IMR-90 (cell line): ENCODE measurements at regions not wholly inside any gene's neighbourhood (a gene's known extent, or its start where the extent isn't known, plus 50 kb on each side); places are given as distances from the start of the nearest gene placed in this dataset.

Experiments
- ATAC-seq: fragments of 200-7000 bp; cut with Tn5 transposase; 2 replicates; pipeline ENCODE4 v1.9.1; 2020; ENCODE audit warnings: low read depth, mild to moderate bottlenecking, moderate library complexity
- BruUV-seq: library from RNA; stranded (reverse); fragments of 400-500 nt; replicated peaks from 2 replicates; lab custom pipeline; 2021; lab: Mats Ljungman, UMichigan
- CTCF ChIA-PET: fragments of 300-600 bp; formaldehyde crosslinking; extraction: SDS; loops from one replicate; lab custom pipeline; 2021; ENCODE audit warnings: antibody characterized with exemption; lab: Yijun Ruan, JAX
- POLR2A ChIA-PET: fragments of 300-600 bp; sonication (Branson Sonifier 250); formaldehyde crosslinking; loops from one replicate; lab custom pipeline; 2022; ENCODE audit warnings: antibody characterized with exemption; ENCODE audit not compliant: unreplicated experiment; lab: Charles Lee
- DNase-seq: peaks from one replicate; pipeline ENCODE4 v3.0.0; 2013
- H2AFZ ChIP-seq: replicated peaks from 2 replicates; pipeline ENCODE3; 2013; ENCODE audit warnings: low read length, mild to moderate bottlenecking; ENCODE audit not compliant: poor library complexity
- H2AK5ac ChIP-seq: 2 replicates; pipeline ENCODE4 v1.6.1; 2013; ENCODE audit warnings: low read depth, low read length, inconsistent platforms
- H2AK9ac ChIP-seq: replicated peaks from 2 replicates; pipeline ENCODE3; 2013; ENCODE audit warnings: mild to moderate bottlenecking, low read depth, low read length, moderate library complexity; ENCODE audit not compliant: poor library complexity
- H2BK120ac ChIP-seq: 2 replicates; pipeline ENCODE4 v1.6.1; 2013; ENCODE audit warnings: low read depth, low read length, inconsistent platforms
- H2BK15ac ChIP-seq: 3 replicates; pipeline ENCODE4 v1.6.1; 2013; ENCODE audit warnings: low read depth, low read length, inconsistent platforms
- H2BK20ac ChIP-seq: 2 replicates; pipeline ENCODE4 v1.6.1; 2013; ENCODE audit warnings: low read depth, mild to moderate bottlenecking, inconsistent platforms, low read length, moderate library complexity
- H2BK5ac ChIP-seq: 2 replicates; pipeline ENCODE4 v1.6.1; 2013; ENCODE audit warnings: mild to moderate bottlenecking, low read depth, low read length, inconsistent platforms; ENCODE audit not compliant: poor library complexity, severe bottlenecking
- H3K14ac ChIP-seq: replicated peaks from 2 replicates; pipeline ENCODE4 v1.6.1; 2013; ENCODE audit warnings: low read depth, low read length, inconsistent platforms
- H3K18ac ChIP-seq: 2 replicates; pipeline ENCODE4 v1.6.1; 2013; ENCODE audit warnings: low read depth, low read length, control low read depth
- H3K23ac ChIP-seq: 2 replicates; pipeline ENCODE4 v1.6.1; 2013; ENCODE audit warnings: low read depth, low read length, inconsistent platforms
- H3K27ac ChIP-seq: 2 replicates; pipeline ENCODE4 v1.5.1; 2013; ENCODE audit warnings: mild to moderate bottlenecking, control low read depth, low read length; ENCODE audit not compliant: insufficient read depth
- H3K27me3 ChIP-seq: 2 replicates; pipeline ENCODE4 v1.6.1; 2013; ENCODE audit warnings: low read length; ENCODE audit not compliant: control insufficient read depth, insufficient read depth
- H3K36me3 ChIP-seq: 2 replicates; pipeline ENCODE4 v1.6.1; 2013; ENCODE audit warnings: low read length, mixed read lengths; ENCODE audit not compliant: control insufficient read depth, insufficient read depth
- H3K4ac ChIP-seq: 2 replicates; pipeline ENCODE4 v1.6.1; 2013; ENCODE audit warnings: low read depth, low read length, inconsistent platforms
- H3K4me1 ChIP-seq: 2 replicates; pipeline ENCODE4 v1.6.1; 2013; ENCODE audit warnings: low read length, mixed read lengths; ENCODE audit not compliant: control insufficient read depth, insufficient read depth
- H3K4me2 ChIP-seq: 2 replicates; pipeline ENCODE4 v1.6.1; 2013; ENCODE audit warnings: low read depth, mild to moderate bottlenecking, control low read depth, low read length, moderate library complexity
- H3K4me3 ChIP-seq: 2 replicates; pipeline ENCODE4 v1.5.1; 2013; ENCODE audit warnings: low read depth, mild to moderate bottlenecking, control low read depth, low read length, moderate library complexity; ENCODE audit not compliant: insufficient read depth
- H3K56ac ChIP-seq: 2 replicates; pipeline ENCODE4 v1.6.1; 2013; ENCODE audit warnings: low read length, inconsistent platforms; ENCODE audit not compliant: insufficient read depth; ENCODE audit errors: extremely low read depth
- H3K79me1 ChIP-seq, 2 experiments: 2 replicates each; pipeline ENCODE4 v1.6.1; 2013; ENCODE audit warnings: low read length in 2 of 2, inconsistent platforms in 1 of 2, low read depth in 1 of 2
- H3K9ac ChIP-seq: 2 replicates; pipeline ENCODE4 v1.6.1; 2013; ENCODE audit warnings: low read depth, low read length, control low read depth
- H3K9me1 ChIP-seq: 2 replicates; pipeline ENCODE4 v1.6.1; 2013; ENCODE audit warnings: low read length, inconsistent platforms; ENCODE audit not compliant: insufficient read depth
- H3K9me3 ChIP-seq: 2 replicates; pipeline ENCODE4 v1.6.1; 2013; ENCODE audit warnings: low read length; ENCODE audit not compliant: control insufficient read depth, insufficient read depth
- H4K20me1 ChIP-seq: 2 replicates; pipeline ENCODE4 v1.6.1; 2013; ENCODE audit warnings: low read length, inconsistent platforms; ENCODE audit not compliant: insufficient read depth
- H4K5ac ChIP-seq: 2 replicates; pipeline ENCODE4 v1.6.1; 2013; ENCODE audit warnings: mild to moderate bottlenecking, low read depth, low read length, control low read depth
- H4K8ac ChIP-seq, 2 experiments: 2 replicates each; pipeline ENCODE4 v1.6.1; 2013; ENCODE audit warnings: low read depth in 2 of 2, low read length in 2 of 2, control low read depth in 1 of 2, inconsistent platforms in 1 of 2
- H4K91ac ChIP-seq: 2 replicates; pipeline ENCODE4 v1.6.1; 2013; ENCODE audit warnings: low read depth, low read length, inconsistent platforms; ENCODE audit not compliant: insufficient read depth
- CHD1 ChIP-seq: IDR thresholded peaks from 2 replicates; pipeline ENCODE4 v1.6.1; 2012; ENCODE audit warnings: low read depth, low read length, improper control_type of control experiment
- MAFK ChIP-seq: IDR thresholded peaks from 2 replicates; pipeline ENCODE4 v1.6.1; 2012; ENCODE audit warnings: low read depth, low read length, improper control_type of control experiment
- WGBS, 2 experiments: methylation state at CpG; one replicate each; pipeline versions ENCODE4 v1.1.5 to v1.1.7; 2013; ENCODE audit warnings: missing lambda C conversion rate in 2 of 2; ENCODE audit not compliant: insufficient read length in 1 of 2; ENCODE audit errors: extremely low coverage in 2 of 2; 5-methylcytosine and 5-hydroxymethylcytosine counted together
- dilution Hi-C: fragments of 300-500 bp; cut with HindIII; formaldehyde crosslinking; loops from one replicate; pipeline ENCODE4 v1.14.3; 2018; ENCODE audit warnings: low sequenced_read_pairs; ENCODE audit not compliant: unreplicated experiment
- in situ Hi-C: fragments of 300-500 bp; cut with MboI; formaldehyde crosslinking; loops from 3 replicates; pipeline ENCODE4 v1.14.3; 2019; ENCODE audit warnings: low sequenced_read_pairs, inconsistent platforms, mixed read lengths
- intact Hi-C: fragments of 100-400 bp; cut with micrococcal nuclease; formaldehyde crosslinking; loops from 2 replicates; pipeline ENCODE4 v1.10.0; 2022

DNA sequence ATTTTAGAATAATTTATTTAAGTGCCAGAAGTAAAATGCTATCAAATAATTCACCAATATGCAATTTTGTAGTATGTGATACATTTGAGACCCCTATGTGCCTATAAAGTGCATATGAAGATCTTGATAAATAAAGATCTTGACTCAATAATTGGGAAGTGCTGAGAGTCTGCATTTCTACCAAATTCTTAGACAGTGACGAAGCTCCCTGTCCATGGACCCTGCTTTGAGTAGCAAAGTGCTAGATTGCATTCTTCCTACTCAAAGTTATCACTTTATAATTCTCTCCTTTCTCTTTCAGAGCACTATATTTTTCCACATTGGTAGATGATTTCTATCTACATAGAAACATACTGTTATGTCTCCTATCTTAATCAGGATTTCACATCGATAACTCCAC is 1393.9 kb downstream of the ARAP2 start:
- 100% methylated on average over 1 of the region's 2 CpGs; no CpG with 5 or more reads in 1 of the 2 experiments for WGBS, 2 experiments
- CTCF ChIA-PET = no interaction called here
- dilution Hi-C loops = no loop called here

More for the DNA sequence above, 1393.9 kb downstream of the ARAP2 start:
- Histone ChIP-seq H3K4ac (no peak overlapping the region), H2AK9ac (no peak overlapping the region), H3K4me1 (no peaks in the 10 kb centered on the region), H3K56ac (no peak overlapping the region), H3K9me1 (no peaks in the 10 kb centered on the region), H2BK120ac (no peak overlapping the region), H4K8ac (no peak overlapping the region), H2AFZ (no peak overlapping the region), H3K79me1 (no peaks in the 10 kb centered on the region), H3K4me3 (no peak overlapping the region), H3K18ac (no peak overlapping the region), H3K9ac (no peak overlapping the region), H2BK15ac (no peak overlapping the region), H3K27me3 (no peaks in the 10 kb centered on the region), H4K5ac (no peak overlapping the region), H3K14ac (no peak overlapping the region), H4K91ac (no peak overlapping the region), H2BK20ac (no peak overlapping the region), H4K20me1 (no peaks in the 10 kb centered on the region), H3K9me3 (peaks cover 8% of the 10 kb centered on the region; the same call in 1 of the 2 replicates), H3K36me3 (no peaks in the 10 kb centered on the region), H2AK5ac (no peak overlapping the region), H3K4me2 (no peak overlapping the region), H3K23ac (no peak overlapping the region), H3K27ac (no peak overlapping the region), H2BK5ac (no peak overlapping the region)
- TF ChIP-seq MAFK = no peak
- no peak for TF ChIP-seq CHD1
- DNase-seq (no peak), ATAC-seq (no peak)
- POLR2A ChIA-PET = no interaction called here
- in situ Hi-C loops = no loop called here
- BruUV-seq = no TSS peak
- intact Hi-C loops = no loop called here
